Heart right ventricle (tissue), 16 donors: ENCODE measurements at regions not wholly inside any gene's neighbourhood (a gene's known extent, or its start where the extent isn't known, plus 50 kb on each side); places are given as distances from the start of the nearest gene placed in this dataset.

Experiments used
- ATAC-seq, 8 donors: fragments of 200-7000 bp; cut with Tn5 transposase; one replicate each; pipeline ENCODE4 v1.9.1; 2020; ENCODE audit warnings: mild to moderate bottlenecking in 8 of 8, moderate library complexity in 8 of 8, moderate number of reproducible peaks in 1 of 8
- DNase-seq, 2 donors: peaks; one replicate each; pipeline ENCODE4 v3.0.0-alpha.2; 2020
- H3K27ac ChIP-seq, 10 donors: fragments of 200-600 bp; sonication (generic) in 2 of 10; one replicate each; pipeline versions ENCODE4 v1.5.0 to v1.8.0; 2020 to 2022; ENCODE audit warnings: mild to moderate bottlenecking in 3 of 10
- H3K27me3 ChIP-seq, 7 donors: fragments of 200-600 bp; one replicate each; pipeline ENCODE4 v1.8.0; 2021 to 2022; ENCODE audit warnings: mild to moderate bottlenecking in 2 of 7
- H3K36me3 ChIP-seq, 9 donors: fragments of 200-600 bp; sonication (generic) in 1 of 9; one replicate each; pipeline versions ENCODE4 v1.5.0 to v1.8.0; 2020 to 2022; ENCODE audit warnings: mild to moderate bottlenecking in 2 of 9
- H3K4me1 ChIP-seq, 9 donors: fragments of 200-600 bp; sonication (generic) in 1 of 9; one replicate each; pipeline versions ENCODE4 v1.5.0 to v1.8.0; 2020 to 2022; ENCODE audit warnings: mild to moderate bottlenecking in 4 of 9
- H3K4me3 ChIP-seq, 10 donors: fragments of 200-600 bp; sonication (generic) in 2 of 10; one replicate each; pipeline versions ENCODE4 v1.5.0 to v1.8.0; 2020 to 2022; ENCODE audit warnings: mild to moderate bottlenecking in 7 of 10, moderate library complexity in 2 of 10
- H3K9me3 ChIP-seq, 11 donors: fragments of 200-600 bp in 10 of 11; sonication (generic) in 2 of 11; one replicate each; pipeline versions ENCODE4 v1.5.0 to v1.8.0; 2013 to 2022; ENCODE audit warnings: mild to moderate bottlenecking in 2 of 11, control low read depth in 1 of 11, moderate library complexity in 1 of 11
- WGBS, 2 donors: extraction: QIAGEN DNeasy Blood & Tissue Kit; methylation state at CpG; one replicate each; pipeline ENCODE4 v1.1.7; 2013; ENCODE audit warnings: inconsistent platforms in 1 of 2; 5-methylcytosine and 5-hydroxymethylcytosine counted together
- intact Hi-C, 10 donors: fragments of 100-400 bp; cut with DNase I; formaldehyde crosslinking; loops; one replicate each; pipeline versions ENCODE4 v1.11.1 to v1.14.2; 2022
- TF ChIP-seq, protein P1 (sequence below), 9 donors: fragments of 200-600 bp; sonication (generic) in 2 of 9; IDR thresholded peaks; one replicate each; pipeline versions ENCODE4 v1.5.0 to v1.8.0; 2021 to 2022; ENCODE audit warnings: antibody characterized with exemption in 9 of 9, mild to moderate bottlenecking in 5 of 9, moderate library complexity in 1 of 9
- donor health status: Arrhythmogenic right ventricular cardiomyopathy.
- donor health status: ischemic (EF 13 %, LVEDD 7.1; RV severe dilation, severe dysfunction).
- donor health status: healthy with polysubstance abuse.
- donor health status: DM: no; HTN: yes; CAD: no.
- donor health status: DM: no; HTN: no; CAD: no.
- donor health status: ischemic (EF 25% LVEDD 6.9; RV normal size, moderate dysfunction).
- donor health status: ischemic (EF 25% LVEDD 5.7; RV mildly dilated, moderate dysfunction).
- donor health status: healthy.
- donor health status: DM: yes; HTN: yes; CAD: no.
- donor health status: Ischemic cardiomyopathy.
- donor health status: ischemic (EF 35%, LVEDD 5.7; RV mildly dilated, moderate dysfunction).
- donor health status: nonischemic (EF 11% LVEDD 7.7; RV severe dilation, severe dysfunction).
- donor health status: DM: yes; HTN: yes; CAD: no.
- donor health status: PGD.
- donor health status: ischemic (EF 29% LVEDD 5.4; RV normal size, mild dysfunction).
- donor health status: nonischemic (EF 23%, LVEDD 6.1; RV moderate dilation, normal function).

DNA sequence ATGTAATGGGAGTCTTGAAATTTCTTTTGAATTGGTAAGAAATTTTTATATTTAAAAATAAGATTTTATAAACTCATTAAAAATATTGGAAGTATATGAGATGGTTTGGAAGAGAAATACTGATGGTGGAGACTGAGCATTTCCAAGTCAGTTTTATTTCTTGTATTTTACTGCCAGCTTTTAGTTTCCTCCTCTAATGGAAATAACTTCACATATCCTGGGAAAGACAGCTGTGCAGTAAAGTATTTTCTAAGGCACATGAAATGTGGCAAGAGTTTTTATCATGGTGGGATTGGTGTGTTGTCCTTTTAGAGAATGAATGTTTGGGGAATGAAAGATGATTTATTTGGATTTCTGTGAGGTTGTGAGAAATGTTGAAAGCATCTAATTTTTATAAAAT lies 346.9 kb upstream of the RGS6 start:
- Histone ChIP-seq H3K27ac (no peak overlapping the region), H3K4me3 (no peak overlapping the region), H3K9me3 (no peaks in the 10 kb centered on the region), H3K27me3 (no peaks in the 10 kb centered on the region), H3K36me3 (no peaks in the 10 kb centered on the region), H3K4me1 (peaks cover 0 to 34% (median 10%) of the 10 kb centered on the region in 9 donors)
- intact Hi-C loops, result loop anchor here in 1 of 10 donors (10.0 kb wide), 1 partner anchor 261 kb away; the partner anchor contains the start of gene SIPA1L1
- ATAC-seq (no peak), DNase-seq (no peak)
- TF ChIP-seq, protein P1, sequence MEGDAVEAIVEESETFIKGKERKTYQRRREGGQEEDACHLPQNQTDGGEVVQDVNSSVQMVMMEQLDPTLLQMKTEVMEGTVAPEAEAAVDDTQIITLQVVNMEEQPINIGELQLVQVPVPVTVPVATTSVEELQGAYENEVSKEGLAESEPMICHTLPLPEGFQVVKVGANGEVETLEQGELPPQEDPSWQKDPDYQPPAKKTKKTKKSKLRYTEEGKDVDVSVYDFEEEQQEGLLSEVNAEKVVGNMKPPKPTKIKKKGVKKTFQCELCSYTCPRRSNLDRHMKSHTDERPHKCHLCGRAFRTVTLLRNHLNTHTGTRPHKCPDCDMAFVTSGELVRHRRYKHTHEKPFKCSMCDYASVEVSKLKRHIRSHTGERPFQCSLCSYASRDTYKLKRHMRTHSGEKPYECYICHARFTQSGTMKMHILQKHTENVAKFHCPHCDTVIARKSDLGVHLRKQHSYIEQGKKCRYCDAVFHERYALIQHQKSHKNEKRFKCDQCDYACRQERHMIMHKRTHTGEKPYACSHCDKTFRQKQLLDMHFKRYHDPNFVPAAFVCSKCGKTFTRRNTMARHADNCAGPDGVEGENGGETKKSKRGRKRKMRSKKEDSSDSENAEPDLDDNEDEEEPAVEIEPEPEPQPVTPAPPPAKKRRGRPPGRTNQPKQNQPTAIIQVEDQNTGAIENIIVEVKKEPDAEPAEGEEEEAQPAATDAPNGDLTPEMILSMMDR (IDR thresholded peaks at IDR 0.05), result no peak

DNA sequence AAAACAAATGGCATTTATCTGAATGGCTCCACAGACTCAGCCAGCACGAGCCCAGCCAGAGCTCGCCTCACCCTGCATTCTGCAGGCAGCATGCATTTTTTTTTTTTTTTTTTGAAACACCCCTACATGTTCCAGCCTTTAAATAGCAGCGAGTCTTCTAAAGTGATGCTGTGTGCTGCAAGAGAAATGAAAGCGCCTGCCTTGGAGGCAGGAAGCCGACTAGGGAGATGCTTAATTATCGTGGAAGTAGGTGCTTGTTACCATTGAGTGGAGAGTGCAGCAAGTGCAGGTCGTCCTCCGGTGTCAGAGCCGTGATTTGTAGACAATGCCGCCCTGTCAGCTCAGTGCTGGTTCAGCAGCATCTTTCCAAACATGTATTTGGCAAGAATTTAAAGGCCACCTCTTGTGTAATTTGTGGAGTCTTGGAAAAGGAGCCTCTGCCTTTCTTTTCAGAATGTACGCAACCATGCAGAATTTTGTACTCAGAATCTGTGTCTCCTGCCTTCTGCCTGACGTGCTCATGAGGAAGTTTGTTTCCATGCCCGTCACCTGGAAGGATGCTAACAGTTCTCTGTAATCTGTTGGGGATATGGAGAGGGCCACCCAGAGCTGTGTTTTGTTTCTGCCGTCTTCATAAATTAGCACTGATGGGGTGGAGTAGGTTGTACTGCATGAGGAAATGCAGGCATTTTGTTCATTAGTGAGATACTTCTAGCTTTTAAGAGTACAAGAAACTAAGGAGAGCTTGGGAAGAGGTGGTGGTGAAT lies 345.9 kb upstream of the RGS6 start:
- H3K4me1 ChIP-seq, result peaks cover 0 to 35% (median 10%) of the 10 kb centered on the region in 9 donors
- TF ChIP-seq, protein P1 (IDR thresholded peaks at IDR 0.05), result no peak
- no peaks in the 10 kb centered on the region for H3K9me3 ChIP-seq
- no peaks in the 10 kb centered on the region for H3K27me3 ChIP-seq
- H3K4me3 ChIP-seq, result peak overlapping the region in 6 of 10 donors; percentile 21 to 38 (median 35)
- ATAC-seq (peak in 7 of 8 donors; percentile 25 to 82 (median 66)), DNase-seq (no peak)
- 14 to 15% methylated on average over 14 of the region's 14 CpGs for WGBS, 2 donors
- intact Hi-C loops, result loop anchor here in 1 of 10 donors (10.0 kb wide), 1 partner anchor 262 kb away; the partner anchor contains the start of gene SIPA1L1
- no peaks in the 10 kb centered on the region for H3K36me3 ChIP-seq
- peak overlapping the region in 1 of 10 donors; percentile 0 for H3K27ac ChIP-seq

DNA sequence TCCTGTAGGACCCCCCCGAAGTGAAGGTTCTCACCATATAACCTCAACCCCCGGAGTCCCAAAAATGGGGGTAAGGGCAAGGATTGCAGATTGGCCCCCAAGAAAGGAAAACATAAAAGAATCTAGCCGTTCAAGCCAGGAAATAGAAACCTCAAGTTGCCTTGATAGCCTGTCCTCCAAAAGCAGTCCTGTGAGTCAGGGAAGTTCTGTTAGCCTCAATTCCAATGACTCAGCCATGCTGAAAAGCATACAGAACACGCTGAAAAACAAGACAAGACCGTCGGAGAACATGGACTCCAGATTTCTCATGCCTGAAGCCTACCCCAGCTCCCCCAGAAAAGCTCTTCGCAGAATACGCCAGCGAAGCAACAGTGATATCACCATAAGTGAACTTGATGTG lies 344.2 kb upstream of the RGS6 start:
- H3K27me3 ChIP-seq, result no peaks in the 10 kb centered on the region
- 93 to 97% methylated on average over 9 of the region's 9 CpGs for WGBS, 2 donors
- ATAC-seq (no peak), DNase-seq (no peak)
- peaks cover 0 to 42% (median 10%) of the 10 kb centered on the region in 9 donors for H3K4me1 ChIP-seq
- H3K4me3 ChIP-seq, result no peak overlapping the region
- no peaks in the 10 kb centered on the region for H3K36me3 ChIP-seq
- H3K9me3 ChIP-seq, result no peaks in the 10 kb centered on the region
- TF ChIP-seq, protein P1 (IDR thresholded peaks at IDR 0.05), result no peak
- H3K27ac ChIP-seq, result no peak overlapping the region
- intact Hi-C loops, result loop anchor here in 1 of 10 donors (10.0 kb wide), 1 partner anchor 263 kb away; the partner anchor contains the start of gene SIPA1L1

DNA sequence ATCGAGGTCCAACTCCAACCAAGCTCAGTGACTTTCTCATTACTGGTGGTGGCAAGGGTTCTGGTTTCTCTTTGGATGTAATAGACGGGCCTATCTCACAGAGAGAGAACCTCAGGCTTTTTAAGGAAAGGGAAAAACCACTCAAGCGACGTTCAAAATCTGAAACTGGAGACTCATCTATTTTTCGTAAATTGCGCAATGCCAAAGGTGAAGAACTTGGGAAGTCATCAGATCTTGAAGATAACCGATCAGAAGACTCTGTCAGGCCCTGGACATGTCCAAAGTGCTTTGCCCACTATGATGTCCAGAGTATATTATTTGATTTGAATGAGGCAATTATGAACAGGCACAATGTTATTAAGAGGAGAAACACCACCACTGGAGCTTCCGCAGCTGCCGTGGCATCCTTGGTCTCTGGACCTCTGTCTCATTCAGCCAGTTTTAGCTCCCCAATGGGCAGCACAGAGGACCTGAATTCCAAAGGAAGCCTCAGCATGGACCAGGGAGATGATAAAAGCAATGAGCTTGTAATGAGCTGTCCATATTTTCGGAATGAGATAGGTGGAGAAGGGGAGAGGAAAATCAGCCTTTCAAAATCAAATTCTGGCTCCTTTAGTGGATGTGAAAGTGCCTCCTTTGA lies 343.5 kb upstream of the RGS6 start:
- H3K9me3 ChIP-seq, result no peaks in the 10 kb centered on the region
- ATAC-seq, result no peak
- no peak for DNase-seq
- no peak overlapping the region for H3K27ac ChIP-seq
- no peaks in the 10 kb centered on the region for H3K36me3 ChIP-seq
- TF ChIP-seq, protein P1 (IDR thresholded peaks at IDR 0.05), result no peak
- intact Hi-C loops, result loop anchor here in 1 of 10 donors (10.0 kb wide), 1 partner anchor 264 kb away; the partner anchor contains the start of gene SIPA1L1
- no peak overlapping the region for H3K4me3 ChIP-seq
- no peaks in the 10 kb centered on the region for H3K27me3 ChIP-seq
- peaks cover 0 to 37% (median 10%) of the 10 kb centered on the region in 9 donors for H3K4me1 ChIP-seq
- 98 to 99% methylated on average over 10 of the region's 10 CpGs for WGBS, 2 donors
